Nephron (organoid): ENCODE measurements at regions not wholly inside any gene's neighbourhood (a gene's known extent, or its start where the extent isn't known, plus 50 kb on each side); places are given as distances from the start of the nearest gene placed in this dataset.

Source experiments
- H3K27ac Mint-ChIP-seq, 3 experiments: 2 replicates each; pipeline ENCODE4 v1.8.0; 2020; ENCODE audit warnings: mixed read lengths in 3 of 3, mild to moderate bottlenecking in 2 of 3, moderate library complexity in 1 of 3
- H3K27me3 Mint-ChIP-seq: 2 replicates; pipeline ENCODE4 v1.8.0; 2021; ENCODE audit warnings: low read depth, mild to moderate bottlenecking, moderate library complexity, mixed read lengths
- H3K36me3 Mint-ChIP-seq: 2 replicates; pipeline ENCODE4 v1.8.0; 2020; ENCODE audit warnings: low read depth, mixed read lengths
- H3K4me1 Mint-ChIP-seq: 2 replicates; pipeline ENCODE4 v1.8.0; 2020; ENCODE audit warnings: mixed read lengths
- H3K4me3 Mint-ChIP-seq, 3 experiments: 2 replicates each; pipeline ENCODE4 v1.8.0; 2020; ENCODE audit warnings: mild to moderate bottlenecking in 3 of 3, mixed read lengths in 3 of 3, moderate library complexity in 2 of 3
- H3K9me3 Mint-ChIP-seq: 2 replicates; pipeline ENCODE4 v1.8.0; 2020; ENCODE audit warnings: mixed read lengths
- TF ChIP-seq, protein P1 (sequence below), 3 experiments: fragments of 200-600 bp; sonication (generic); IDR thresholded peaks; one replicate each; pipeline ENCODE4 v1.5.0; 2021; ENCODE audit warnings: antibody characterized with exemption in 3 of 3; ENCODE audit not compliant: unreplicated experiment in 3 of 3

DNA sequence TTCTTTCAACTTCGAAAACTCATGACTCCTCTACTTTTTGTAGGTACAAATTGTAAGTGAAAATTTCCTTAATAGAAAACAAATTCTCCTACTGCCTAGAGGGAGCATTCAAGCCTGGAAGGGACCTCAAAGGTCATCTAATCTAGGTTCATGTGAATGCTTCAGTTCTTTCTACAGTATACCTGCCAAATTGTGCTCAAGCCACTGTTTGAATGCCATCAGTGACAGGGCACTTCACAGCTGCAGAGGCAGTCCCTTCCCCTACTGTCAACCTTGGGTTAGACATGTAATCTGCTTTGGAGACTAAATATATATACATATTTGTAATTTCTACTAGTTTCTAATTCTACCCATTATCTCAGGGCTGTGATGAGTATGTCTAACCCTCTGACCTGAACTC is 681.3 kb upstream of the CDH2 start:
- TF ChIP-seq, protein P1, sequence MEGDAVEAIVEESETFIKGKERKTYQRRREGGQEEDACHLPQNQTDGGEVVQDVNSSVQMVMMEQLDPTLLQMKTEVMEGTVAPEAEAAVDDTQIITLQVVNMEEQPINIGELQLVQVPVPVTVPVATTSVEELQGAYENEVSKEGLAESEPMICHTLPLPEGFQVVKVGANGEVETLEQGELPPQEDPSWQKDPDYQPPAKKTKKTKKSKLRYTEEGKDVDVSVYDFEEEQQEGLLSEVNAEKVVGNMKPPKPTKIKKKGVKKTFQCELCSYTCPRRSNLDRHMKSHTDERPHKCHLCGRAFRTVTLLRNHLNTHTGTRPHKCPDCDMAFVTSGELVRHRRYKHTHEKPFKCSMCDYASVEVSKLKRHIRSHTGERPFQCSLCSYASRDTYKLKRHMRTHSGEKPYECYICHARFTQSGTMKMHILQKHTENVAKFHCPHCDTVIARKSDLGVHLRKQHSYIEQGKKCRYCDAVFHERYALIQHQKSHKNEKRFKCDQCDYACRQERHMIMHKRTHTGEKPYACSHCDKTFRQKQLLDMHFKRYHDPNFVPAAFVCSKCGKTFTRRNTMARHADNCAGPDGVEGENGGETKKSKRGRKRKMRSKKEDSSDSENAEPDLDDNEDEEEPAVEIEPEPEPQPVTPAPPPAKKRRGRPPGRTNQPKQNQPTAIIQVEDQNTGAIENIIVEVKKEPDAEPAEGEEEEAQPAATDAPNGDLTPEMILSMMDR (IDR thresholded peaks at IDR 0.05; ENCODE audit: unreplicated experiment in 3 of 3): no peak
- no peaks in the 10 kb centered on the region for H3K27me3 Mint-ChIP-seq
- no peaks in the 10 kb centered on the region for H3K9me3 Mint-ChIP-seq
- no peaks in the 10 kb centered on the region for H3K36me3 Mint-ChIP-seq
- no peak overlapping the region for H3K27ac Mint-ChIP-seq
- H3K4me3 Mint-ChIP-seq: no peak overlapping the region
- H3K4me1 Mint-ChIP-seq: peaks cover 19% of the 10 kb centered on the region

- Mint-ChIP-seq H3K4me1 (peaks cover 12% of the 10 kb centered on the region), H3K9me3 (no peaks in the 10 kb centered on the region), H3K27me3 (no peaks in the 10 kb centered on the region), H3K4me3 (no peak overlapping the region), H3K27ac (peak overlapping the region in 1 of 3 experiments; percentile 43), H3K36me3 (no peaks in the 10 kb centered on the region)
- TF ChIP-seq, protein P1 (IDR thresholded peaks at IDR 0.05; ENCODE audit: unreplicated experiment in 3 of 3): no peak
These were observed 679.1 kb upstream of the CDH2 start for GRCh38 chr18:28855989-28856388.

DNA sequence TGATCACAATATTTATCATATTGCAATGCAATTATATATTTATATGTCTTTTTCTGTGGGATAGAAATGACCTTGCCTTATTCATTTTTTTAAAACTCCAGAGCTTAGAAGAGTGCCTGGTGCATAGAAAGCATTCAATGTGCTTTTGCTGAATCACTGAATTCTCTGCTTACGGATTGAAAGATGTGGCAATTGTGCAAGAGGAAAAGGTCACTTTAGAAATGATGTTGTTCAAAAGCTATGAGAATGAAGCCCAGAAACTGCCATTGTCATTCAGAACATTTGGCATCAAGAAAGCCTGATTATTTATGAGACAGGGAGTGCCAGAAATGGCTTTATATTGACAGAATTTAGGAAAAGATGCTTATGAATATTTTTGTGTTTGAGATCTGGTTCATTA is 678.6 kb upstream of the CDH2 start:
- TF ChIP-seq, protein P1 (IDR thresholded peaks at IDR 0.05; ENCODE audit: unreplicated experiment in 3 of 3): no peak
- Mint-ChIP-seq H3K9me3 (no peaks in the 10 kb centered on the region), H3K4me3 (no peak overlapping the region), H3K36me3 (no peaks in the 10 kb centered on the region), H3K4me1 (peaks cover 12% of the 10 kb centered on the region), H3K27me3 (no peaks in the 10 kb centered on the region), H3K27ac (peak overlapping the region in 2 of 3 experiments; percentile 19 to 43)

- peaks cover 5% of the 10 kb centered on the region for H3K9me3 Mint-ChIP-seq
- H3K4me3 Mint-ChIP-seq: no peak overlapping the region
- H3K27me3 Mint-ChIP-seq: no peaks in the 10 kb centered on the region
- H3K27ac Mint-ChIP-seq: peak overlapping the region in 1 of 3 experiments; percentile 43
- TF ChIP-seq, protein P1 (IDR thresholded peaks at IDR 0.05; ENCODE audit: unreplicated experiment in 3 of 3): no peak
- peaks cover 12% of the 10 kb centered on the region for H3K4me1 Mint-ChIP-seq
- H3K36me3 Mint-ChIP-seq: no peaks in the 10 kb centered on the region
These were observed 678.0 kb upstream of the CDH2 start for GRCh38 chr18:28854964-28855363.

DNA sequence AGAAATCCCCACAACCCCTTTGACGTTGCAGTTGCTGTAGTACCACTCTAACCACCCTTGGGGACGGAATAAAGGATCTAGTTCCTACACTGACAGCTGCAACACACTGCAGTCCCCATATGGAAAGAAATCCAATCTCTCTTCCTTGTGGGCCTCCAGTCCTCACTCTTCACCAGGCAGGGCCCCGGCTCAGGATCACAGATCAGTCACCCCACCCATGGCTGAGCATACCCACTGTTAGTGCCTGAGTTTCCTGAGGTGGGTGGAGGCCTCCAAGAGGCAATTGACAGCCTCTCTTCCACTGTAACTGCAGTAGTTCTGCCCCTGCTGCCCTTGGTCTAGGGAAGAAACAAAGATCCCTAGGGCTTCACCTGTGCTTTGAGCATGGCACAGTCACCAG is 670.0 kb upstream of the CDH2 start:
- Mint-ChIP-seq H3K36me3 (no peaks in the 10 kb centered on the region), H3K27ac (no peak overlapping the region), H3K4me3 (no peak overlapping the region), H3K27me3 (no peaks in the 10 kb centered on the region), H3K4me1 (no peaks in the 10 kb centered on the region), H3K9me3 (peaks cover 26% of the 10 kb centered on the region)
- TF ChIP-seq, protein P1 (IDR thresholded peaks at IDR 0.05; ENCODE audit: unreplicated experiment in 3 of 3): no peak

DNA sequence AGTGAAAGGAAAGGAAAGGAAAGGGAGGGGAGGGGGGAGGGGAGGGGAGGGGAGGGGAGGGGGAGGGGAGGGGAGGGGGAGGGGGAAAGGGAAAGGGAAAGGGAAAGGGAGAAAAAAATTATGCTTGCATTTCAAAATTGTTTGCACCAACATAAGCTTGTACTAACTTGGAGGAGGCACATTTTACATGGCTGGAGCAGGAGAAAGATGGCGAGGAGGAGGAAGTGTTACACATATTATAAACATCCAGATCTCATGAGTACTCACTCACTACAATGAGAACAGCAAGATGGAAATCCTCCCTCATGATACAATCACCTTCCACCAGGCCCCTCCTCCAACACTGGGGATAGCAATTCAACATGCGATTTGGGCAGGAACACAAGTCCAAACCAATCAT is 660.2 kb upstream of the CDH2 start:
- Mint-ChIP-seq H3K27me3 (peaks cover 3% of the 10 kb centered on the region), H3K36me3 (no peaks in the 10 kb centered on the region), H3K9me3 (peaks cover 3% of the 10 kb centered on the region), H3K4me1 (no peaks in the 10 kb centered on the region), H3K4me3 (no peak overlapping the region), H3K27ac (no peak overlapping the region)
- TF ChIP-seq, protein P1 (IDR thresholded peaks at IDR 0.05; ENCODE audit: unreplicated experiment in 3 of 3): no peak
